ENCODE measurements at regions not wholly inside any gene's neighbourhood (a gene's known extent, or its start where the extent isn't known, plus 50 kb on each side); places are given as distances from the start of the nearest gene placed in this dataset.

DNA sequence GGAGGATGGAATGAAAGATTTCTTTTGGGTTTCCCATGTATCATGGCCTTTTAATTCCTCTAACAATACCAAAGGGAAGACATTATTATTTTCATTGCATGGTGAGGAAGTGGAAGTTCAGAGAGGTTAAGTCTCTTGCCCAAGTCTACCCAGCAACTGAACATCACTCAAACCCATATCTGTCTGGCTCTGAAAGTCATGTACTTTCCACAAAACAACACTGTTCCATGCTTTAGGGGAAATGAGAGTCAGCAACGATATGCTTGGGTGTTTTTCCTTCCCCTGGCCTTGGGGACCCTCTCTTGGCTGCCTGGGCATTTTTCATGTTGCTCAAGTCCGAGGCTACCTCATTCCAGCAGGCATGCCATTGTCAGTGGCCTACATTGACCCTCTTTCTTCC, 118.8 kb downstream of the ADTRP start:
- TF ChIP-seq, protein P1, sequence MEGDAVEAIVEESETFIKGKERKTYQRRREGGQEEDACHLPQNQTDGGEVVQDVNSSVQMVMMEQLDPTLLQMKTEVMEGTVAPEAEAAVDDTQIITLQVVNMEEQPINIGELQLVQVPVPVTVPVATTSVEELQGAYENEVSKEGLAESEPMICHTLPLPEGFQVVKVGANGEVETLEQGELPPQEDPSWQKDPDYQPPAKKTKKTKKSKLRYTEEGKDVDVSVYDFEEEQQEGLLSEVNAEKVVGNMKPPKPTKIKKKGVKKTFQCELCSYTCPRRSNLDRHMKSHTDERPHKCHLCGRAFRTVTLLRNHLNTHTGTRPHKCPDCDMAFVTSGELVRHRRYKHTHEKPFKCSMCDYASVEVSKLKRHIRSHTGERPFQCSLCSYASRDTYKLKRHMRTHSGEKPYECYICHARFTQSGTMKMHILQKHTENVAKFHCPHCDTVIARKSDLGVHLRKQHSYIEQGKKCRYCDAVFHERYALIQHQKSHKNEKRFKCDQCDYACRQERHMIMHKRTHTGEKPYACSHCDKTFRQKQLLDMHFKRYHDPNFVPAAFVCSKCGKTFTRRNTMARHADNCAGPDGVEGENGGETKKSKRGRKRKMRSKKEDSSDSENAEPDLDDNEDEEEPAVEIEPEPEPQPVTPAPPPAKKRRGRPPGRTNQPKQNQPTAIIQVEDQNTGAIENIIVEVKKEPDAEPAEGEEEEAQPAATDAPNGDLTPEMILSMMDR (IDR thresholded peaks at IDR 0.05) = no peak
- no peak for TF ChIP-seq POLR2A (IDR thresholded peaks at IDR 0.05)

All from adrenal gland (tissue), 5 donors.